HG03097 (cell line): ENCODE measurements at regions not wholly inside any gene's neighbourhood (a gene's known extent, or its start where the extent isn't known, plus 50 kb on each side); places are given as distances from the start of the nearest gene placed in this dataset.
A peak's percentile ranks its signal among the peaks of the same experiment; 100 is the strongest.
"Not testable (repeated sequence)": the region's sequence is repeated elsewhere in the genome, so short reads cannot be mapped to it uniquely, and the experiment has no call there.

ENCODE experiments used
- ATAC-seq: cut with Tn5 transposase; IDR thresholded peaks from one replicate; pipeline ENCODE4 v1.9.1; 2021; ENCODE audit not compliant: unreplicated experiment, low FRiP score

- no peak for ATAC-seq
Measured at GRCh38 chr4:189771696-189772361, 168.8 kb upstream of the FRG1 start.

GRCh38 chr4:189773909-189774308 is 166.8 kb upstream of the FRG1 start:
- no peak for ATAC-seq

GRCh38 chr4:189779281-189779980 is 161.2 kb upstream of the FRG1 start:
- no peak for ATAC-seq

- ATAC-seq = no peak
Measured at GRCh38 chr4:189780391-189780790, 160.3 kb upstream of the FRG1 start.

- no peak for ATAC-seq
Measured at GRCh38 chr4:189784651-189785050, 156.0 kb upstream of the FRG1 start.

- ATAC-seq = no peak
Measured at GRCh38 chr4:189785257-189785656, 155.4 kb upstream of the FRG1 start.

- ATAC-seq = no peak
Measured at GRCh38 chr4:189786447-189786846, 154.2 kb upstream of the FRG1 start.

- ATAC-seq = no peak
Measured at GRCh38 chr4:189787216-189788031, 153.2 kb upstream of the FRG1 start.

GRCh38 chr4:189792924-189793618 is 147.6 kb upstream of the FRG1 start:
- ATAC-seq = peak; percentile 83

GRCh38 chr4:189800545-189801088 is 140.1 kb upstream of the FRG1 start:
- no peak for ATAC-seq

- no peak for ATAC-seq
Measured at GRCh38 chr4:189802884-189803283, 137.8 kb upstream of the FRG1 start.

- no peak for ATAC-seq
Measured at GRCh38 chr4:189804894-189805293, 135.8 kb upstream of the FRG1 start.

GRCh38 chr4:189806506-189806905 is 134.2 kb upstream of the FRG1 start:
- ATAC-seq = no peak

- ATAC-seq = no peak
Measured at GRCh38 chr4:189807031-189807430, 133.6 kb upstream of the FRG1 start.

- ATAC-seq = no peak
Measured at GRCh38 chr4:189809241-189809735, 131.4 kb upstream of the FRG1 start.

- ATAC-seq = no peak
Measured at GRCh38 chr4:189809839-189810238, 130.8 kb upstream of the FRG1 start.

- ATAC-seq = not testable (repeated sequence)
Measured at GRCh38 chr4:189810318-189811181, 130.1 kb upstream of the FRG1 start.

GRCh38 chr4:189815404-189816192 is 125.1 kb upstream of the FRG1 start:
- no peak for ATAC-seq

- ATAC-seq = no peak
Measured at GRCh38 chr4:189822326-189822725, 118.3 kb upstream of the FRG1 start.
